GM12891 (cell line): ENCODE measurements at regions not wholly inside any gene's neighbourhood (a gene's known extent, or its start where the extent isn't known, plus 50 kb on each side); places are given as distances from the start of the nearest gene placed in this dataset.

ENCODE experiments used
- PAX5 ChIP-seq: IDR thresholded peaks from 2 replicates; pipeline ENCODE4 v1.6.1; 2011; ENCODE audit warnings: low read length, moderate library complexity, mild to moderate bottlenecking; ENCODE audit not compliant: insufficient read depth, severe bottlenecking
- POLR2A ChIP-seq: IDR thresholded peaks from 2 replicates; pipeline ENCODE4 v1.6.1; 2011; ENCODE audit warnings: low read depth, low read length, control low read depth
- POLR2AphosphoS5 ChIP-seq: IDR thresholded peaks from 2 replicates; pipeline ENCODE4 v1.6.1; 2011; ENCODE audit warnings: low read depth, low read length, control low read depth
- SPI1 ChIP-seq: IDR thresholded peaks from 2 replicates; pipeline ENCODE4 v1.6.1; 2011; ENCODE audit warnings: low read depth, low read length, control low read depth

GRCh38 chr16:60061396-60061795 lies 1327.3 kb upstream of the GOT2 start:
- TF ChIP-seq POLR2AphosphoS5 (no peak), POLR2A (no peak), SPI1 (no peak), PAX5 (no peak)
